ENCODE measurements at regions not wholly inside any gene's neighbourhood (a gene's known extent, or its start where the extent isn't known, plus 50 kb on each side); places are given as distances from the start of the nearest gene placed in this dataset.

DNA sequence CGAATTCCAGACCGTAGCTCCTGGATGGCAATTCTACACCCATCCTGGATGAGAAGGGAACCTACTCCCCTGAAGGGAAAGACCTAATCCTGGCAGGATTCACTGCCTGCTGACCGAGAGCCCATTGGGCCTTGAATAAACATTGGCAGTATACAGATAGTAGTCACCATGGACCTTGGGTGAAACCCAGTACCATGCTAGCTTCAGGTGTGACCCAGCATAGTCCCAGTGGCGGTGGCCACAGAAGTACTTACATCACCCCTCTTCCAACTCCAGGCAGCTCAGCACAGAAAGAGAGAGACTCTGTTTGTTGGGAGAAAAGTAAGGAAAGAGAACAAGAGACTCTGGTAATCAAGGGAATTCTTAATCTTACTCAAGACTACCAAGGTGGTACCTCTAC, 97.2 kb upstream of the SLC13A1 start:
- Mint-ChIP-seq H3K4me1 (peaks cover 7% of the 10 kb centered on the region; the same call in 2 of the 3 replicates), H3K9me3 (no peaks in the 10 kb centered on the region), H3K27me3 (ENCODE audit: insufficient read depth, low read depth, poor library complexity) (no peaks in the 10 kb centered on the region), H3K27ac (no peak overlapping the region), H3K4me3 (no peak overlapping the region), H3K36me3 (ENCODE audit: low read depth) (no peaks in the 10 kb centered on the region)
- H3K27ac ChIP-seq (ENCODE audit: low read depth): no peak overlapping the region
- no peak overlapping the region for H3K4me2 ChIP-seq
- DNase-seq (ENCODE audit: low spot score) (no peak), ATAC-seq (no peak)
- peaks cover 7% of the 10 kb centered on the region; the same call in 1 of the 2 replicates for H3K4me1 ChIP-seq (ENCODE audit: insufficient read depth)
- no peaks in the 10 kb centered on the region for H3K27me3 ChIP-seq (ENCODE audit: insufficient read depth)
- no peaks in the 10 kb centered on the region for H4K20me1 ChIP-seq (replicated peaks; ENCODE audit: insufficient read depth)
- no peaks in the 10 kb centered on the region for H3F3A ChIP-seq (replicated peaks; ENCODE audit: low read depth)
- H3K4me3 ChIP-seq: no peak overlapping the region
- no peaks in the 10 kb centered on the region for H3K36me3 ChIP-seq (ENCODE audit: insufficient read depth)
- no peaks in the 10 kb centered on the region for H3K79me2 ChIP-seq (replicated peaks; ENCODE audit: insufficient read depth)
- TF ChIP-seq EZH2 (IDR thresholded peaks at IDR 0.05; ENCODE audit: low read depth, unreplicated experiment): no peak
- TF ChIP-seq, protein P1, sequence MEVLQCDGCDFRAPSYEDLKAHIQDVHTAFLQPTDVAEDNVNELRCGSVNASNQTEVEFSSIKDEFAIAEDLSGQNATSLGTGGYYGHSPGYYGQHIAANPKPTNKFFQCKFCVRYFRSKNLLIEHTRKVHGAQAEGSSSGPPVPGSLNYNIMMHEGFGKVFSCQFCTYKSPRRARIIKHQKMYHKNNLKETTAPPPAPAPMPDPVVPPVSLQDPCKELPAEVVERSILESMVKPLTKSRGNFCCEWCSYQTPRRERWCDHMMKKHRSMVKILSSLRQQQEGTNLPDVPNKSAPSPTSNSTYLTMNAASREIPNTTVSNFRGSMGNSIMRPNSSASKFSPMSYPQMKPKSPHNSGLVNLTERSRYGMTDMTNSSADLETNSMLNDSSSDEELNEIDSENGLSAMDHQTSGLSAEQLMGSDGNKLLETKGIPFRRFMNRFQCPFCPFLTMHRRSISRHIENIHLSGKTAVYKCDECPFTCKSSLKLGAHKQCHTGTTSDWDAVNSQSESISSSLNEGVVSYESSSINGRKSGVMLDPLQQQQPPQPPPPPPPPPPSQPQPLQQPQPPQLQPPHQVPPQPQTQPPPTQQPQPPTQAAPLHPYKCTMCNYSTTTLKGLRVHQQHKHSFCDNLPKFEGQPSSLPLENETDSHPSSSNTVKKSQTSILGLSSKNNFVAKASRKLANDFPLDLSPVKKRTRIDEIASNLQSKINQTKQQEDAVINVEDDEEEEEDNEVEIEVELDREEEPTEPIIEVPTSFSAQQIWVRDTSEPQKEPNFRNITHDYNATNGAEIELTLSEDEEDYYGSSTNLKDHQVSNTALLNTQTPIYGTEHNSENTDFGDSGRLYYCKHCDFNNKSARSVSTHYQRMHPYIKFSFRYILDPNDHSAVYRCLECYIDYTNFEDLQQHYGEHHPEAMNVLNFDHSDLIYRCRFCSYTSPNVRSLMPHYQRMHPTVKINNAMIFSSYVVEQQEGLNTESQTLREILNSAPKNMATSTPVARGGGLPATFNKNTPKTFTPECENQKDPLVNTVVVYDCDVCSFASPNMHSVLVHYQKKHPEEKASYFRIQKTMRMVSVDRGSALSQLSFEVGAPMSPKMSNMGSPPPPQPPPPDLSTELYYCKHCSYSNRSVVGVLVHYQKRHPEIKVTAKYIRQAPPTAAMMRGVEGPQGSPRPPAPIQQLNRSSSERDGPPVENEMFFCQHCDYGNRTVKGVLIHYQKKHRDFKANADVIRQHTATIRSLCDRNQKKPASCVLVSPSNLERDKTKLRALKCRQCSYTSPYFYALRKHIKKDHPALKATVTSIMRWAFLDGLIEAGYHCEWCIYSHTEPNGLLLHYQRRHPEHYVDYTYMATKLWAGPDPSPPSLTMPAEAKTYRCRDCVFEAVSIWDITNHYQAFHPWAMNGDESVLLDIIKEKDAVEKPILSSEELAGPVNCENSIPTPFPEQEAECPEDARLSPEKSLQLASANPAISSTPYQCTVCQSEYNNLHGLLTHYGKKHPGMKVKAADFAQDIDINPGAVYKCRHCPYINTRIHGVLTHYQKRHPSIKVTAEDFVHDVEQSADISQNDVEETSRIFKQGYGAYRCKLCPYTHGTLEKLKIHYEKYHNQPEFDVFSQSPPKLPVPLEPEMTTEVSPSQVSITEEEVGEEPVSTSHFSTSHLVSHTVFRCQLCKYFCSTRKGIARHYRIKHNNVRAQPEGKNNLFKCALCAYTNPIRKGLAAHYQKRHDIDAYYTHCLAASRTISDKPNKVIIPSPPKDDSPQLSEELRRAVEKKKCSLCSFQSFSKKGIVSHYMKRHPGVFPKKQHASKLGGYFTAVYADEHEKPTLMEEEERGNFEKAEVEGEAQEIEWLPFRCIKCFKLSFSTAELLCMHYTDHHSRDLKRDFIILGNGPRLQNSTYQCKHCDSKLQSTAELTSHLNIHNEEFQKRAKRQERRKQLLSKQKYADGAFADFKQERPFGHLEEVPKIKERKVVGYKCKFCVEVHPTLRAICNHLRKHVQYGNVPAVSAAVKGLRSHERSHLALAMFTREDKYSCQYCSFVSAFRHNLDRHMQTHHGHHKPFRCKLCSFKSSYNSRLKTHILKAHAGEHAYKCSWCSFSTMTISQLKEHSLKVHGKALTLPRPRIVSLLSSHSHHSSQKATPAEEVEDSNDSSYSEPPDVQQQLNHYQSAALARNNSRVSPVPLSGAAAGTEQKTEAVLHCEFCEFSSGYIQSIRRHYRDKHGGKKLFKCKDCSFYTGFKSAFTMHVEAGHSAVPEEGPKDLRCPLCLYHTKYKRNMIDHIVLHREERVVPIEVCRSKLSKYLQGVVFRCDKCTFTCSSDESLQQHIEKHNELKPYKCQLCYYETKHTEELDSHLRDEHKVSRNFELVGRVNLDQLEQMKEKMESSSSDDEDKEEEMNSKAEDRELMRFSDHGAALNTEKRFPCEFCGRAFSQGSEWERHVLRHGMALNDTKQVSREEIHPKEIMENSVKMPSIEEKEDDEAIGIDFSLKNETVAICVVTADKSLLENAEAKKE (CRISPR knock-in tag; IDR thresholded peaks at IDR 0.05): no peak
- no peak for TF ChIP-seq POLR2AphosphoS5 (IDR thresholded peaks at IDR 0.05; ENCODE audit: low read depth)
- TF ChIP-seq JUNB (IDR thresholded peaks at IDR 0.05; ENCODE audit: unreplicated experiment): no peak
- TF ChIP-seq NANOG (IDR thresholded peaks at IDR 0.05; ENCODE audit: borderline replicate concordance): no peak
- no peak for TF ChIP-seq ZNF114 (CRISPR knock-in tag; IDR thresholded peaks at IDR 0.05)
- TF ChIP-seq, protein P2, sequence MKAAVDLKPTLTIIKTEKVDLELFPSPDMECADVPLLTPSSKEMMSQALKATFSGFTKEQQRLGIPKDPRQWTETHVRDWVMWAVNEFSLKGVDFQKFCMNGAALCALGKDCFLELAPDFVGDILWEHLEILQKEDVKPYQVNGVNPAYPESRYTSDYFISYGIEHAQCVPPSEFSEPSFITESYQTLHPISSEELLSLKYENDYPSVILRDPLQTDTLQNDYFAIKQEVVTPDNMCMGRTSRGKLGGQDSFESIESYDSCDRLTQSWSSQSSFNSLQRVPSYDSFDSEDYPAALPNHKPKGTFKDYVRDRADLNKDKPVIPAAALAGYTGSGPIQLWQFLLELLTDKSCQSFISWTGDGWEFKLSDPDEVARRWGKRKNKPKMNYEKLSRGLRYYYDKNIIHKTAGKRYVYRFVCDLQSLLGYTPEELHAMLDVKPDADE (IDR thresholded peaks at IDR 0.05): no peak
- TF ChIP-seq, protein P3, sequence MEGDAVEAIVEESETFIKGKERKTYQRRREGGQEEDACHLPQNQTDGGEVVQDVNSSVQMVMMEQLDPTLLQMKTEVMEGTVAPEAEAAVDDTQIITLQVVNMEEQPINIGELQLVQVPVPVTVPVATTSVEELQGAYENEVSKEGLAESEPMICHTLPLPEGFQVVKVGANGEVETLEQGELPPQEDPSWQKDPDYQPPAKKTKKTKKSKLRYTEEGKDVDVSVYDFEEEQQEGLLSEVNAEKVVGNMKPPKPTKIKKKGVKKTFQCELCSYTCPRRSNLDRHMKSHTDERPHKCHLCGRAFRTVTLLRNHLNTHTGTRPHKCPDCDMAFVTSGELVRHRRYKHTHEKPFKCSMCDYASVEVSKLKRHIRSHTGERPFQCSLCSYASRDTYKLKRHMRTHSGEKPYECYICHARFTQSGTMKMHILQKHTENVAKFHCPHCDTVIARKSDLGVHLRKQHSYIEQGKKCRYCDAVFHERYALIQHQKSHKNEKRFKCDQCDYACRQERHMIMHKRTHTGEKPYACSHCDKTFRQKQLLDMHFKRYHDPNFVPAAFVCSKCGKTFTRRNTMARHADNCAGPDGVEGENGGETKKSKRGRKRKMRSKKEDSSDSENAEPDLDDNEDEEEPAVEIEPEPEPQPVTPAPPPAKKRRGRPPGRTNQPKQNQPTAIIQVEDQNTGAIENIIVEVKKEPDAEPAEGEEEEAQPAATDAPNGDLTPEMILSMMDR (conservative IDR thresholded peaks at IDR 0.05; ENCODE audit: low read depth in 2 of 2): no peak
- TF ChIP-seq, protein P4, sequence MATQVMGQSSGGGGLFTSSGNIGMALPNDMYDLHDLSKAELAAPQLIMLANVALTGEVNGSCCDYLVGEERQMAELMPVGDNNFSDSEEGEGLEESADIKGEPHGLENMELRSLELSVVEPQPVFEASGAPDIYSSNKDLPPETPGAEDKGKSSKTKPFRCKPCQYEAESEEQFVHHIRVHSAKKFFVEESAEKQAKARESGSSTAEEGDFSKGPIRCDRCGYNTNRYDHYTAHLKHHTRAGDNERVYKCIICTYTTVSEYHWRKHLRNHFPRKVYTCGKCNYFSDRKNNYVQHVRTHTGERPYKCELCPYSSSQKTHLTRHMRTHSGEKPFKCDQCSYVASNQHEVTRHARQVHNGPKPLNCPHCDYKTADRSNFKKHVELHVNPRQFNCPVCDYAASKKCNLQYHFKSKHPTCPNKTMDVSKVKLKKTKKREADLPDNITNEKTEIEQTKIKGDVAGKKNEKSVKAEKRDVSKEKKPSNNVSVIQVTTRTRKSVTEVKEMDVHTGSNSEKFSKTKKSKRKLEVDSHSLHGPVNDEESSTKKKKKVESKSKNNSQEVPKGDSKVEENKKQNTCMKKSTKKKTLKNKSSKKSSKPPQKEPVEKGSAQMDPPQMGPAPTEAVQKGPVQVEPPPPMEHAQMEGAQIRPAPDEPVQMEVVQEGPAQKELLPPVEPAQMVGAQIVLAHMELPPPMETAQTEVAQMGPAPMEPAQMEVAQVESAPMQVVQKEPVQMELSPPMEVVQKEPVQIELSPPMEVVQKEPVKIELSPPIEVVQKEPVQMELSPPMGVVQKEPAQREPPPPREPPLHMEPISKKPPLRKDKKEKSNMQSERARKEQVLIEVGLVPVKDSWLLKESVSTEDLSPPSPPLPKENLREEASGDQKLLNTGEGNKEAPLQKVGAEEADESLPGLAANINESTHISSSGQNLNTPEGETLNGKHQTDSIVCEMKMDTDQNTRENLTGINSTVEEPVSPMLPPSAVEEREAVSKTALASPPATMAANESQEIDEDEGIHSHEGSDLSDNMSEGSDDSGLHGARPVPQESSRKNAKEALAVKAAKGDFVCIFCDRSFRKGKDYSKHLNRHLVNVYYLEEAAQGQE (IDR thresholded peaks at IDR 0.05; ENCODE audit: unreplicated experiment): no peak
- no peak for TF ChIP-seq EZH2phosphoT487 (IDR thresholded peaks at IDR 0.05; ENCODE audit: unreplicated experiment)
- TF ChIP-seq STAT1 (IDR thresholded peaks at IDR 0.05; ENCODE audit: unreplicated experiment): no peak
- no peak for TF ChIP-seq CREB1 (CRISPR knock-in tag; IDR thresholded peaks at IDR 0.05; ENCODE audit: low read depth)
- TF ChIP-seq ZNF331 (CRISPR knock-in tag; IDR thresholded peaks at IDR 0.05; ENCODE audit: low read depth): no peak
- H3K9me2 ChIP-seq (ENCODE audit: insufficient read depth): peaks cover 12% of the 10 kb centered on the region; the same call in 1 of the 2 replicates
- H2AFZ ChIP-seq: no peak overlapping the region

Measured in GM23338 (cell line).